Fibroblast of skin of abdomen (primary cell): ENCODE measurements at regions not wholly inside any gene's neighbourhood (a gene's known extent, or its start where the extent isn't known, plus 50 kb on each side); places are given as distances from the start of the nearest gene placed in this dataset.
A peak's percentile ranks its signal among the peaks of the same experiment; 100 is the strongest.
"Not testable (repeated sequence)": the region's sequence is repeated elsewhere in the genome, so short reads cannot be mapped to it uniquely, and the experiment has no call there.

Experiments
- DNase-seq: peaks from one replicate; pipeline ENCODE4 v3.0.0-alpha.2; 2013

GRCh38 chr6:21744331-21744730, 150.8 kb downstream of the SOX4 start:
- DNase-seq, result no peak

- DNase-seq, result no peak
Measured at GRCh38 chr6:21745543-21746337, 152.2 kb downstream of the SOX4 start.

GRCh38 chr6:21747441-21747840, 153.9 kb downstream of the SOX4 start:
- no peak for DNase-seq

GRCh38 chr6:21748343-21749056, 154.9 kb downstream of the SOX4 start:
- DNase-seq, result peak; percentile 62

- DNase-seq, result no peak
Measured at GRCh38 chr6:21749754-21750153, 156.2 kb downstream of the SOX4 start.

- DNase-seq, result no peak
Measured at GRCh38 chr6:21750575-21750974, 157.0 kb downstream of the SOX4 start.

GRCh38 chr6:21751608-21752007, 158.1 kb downstream of the SOX4 start:
- DNase-seq, result no peak

- DNase-seq, result peak; percentile 57
Measured at GRCh38 chr6:21752054-21752811, 158.7 kb downstream of the SOX4 start.

GRCh38 chr6:21753241-21754108, 159.9 kb downstream of the SOX4 start:
- DNase-seq, result peak; percentile 46

GRCh38 chr6:21754891-21755290, 161.3 kb downstream of the SOX4 start:
- no peak for DNase-seq

- DNase-seq, result no peak
Measured at GRCh38 chr6:21756487-21756886, 162.9 kb downstream of the SOX4 start.

GRCh38 chr6:21757392-21757791, 163.8 kb downstream of the SOX4 start:
- not testable (repeated sequence) for DNase-seq

GRCh38 chr6:21759721-21760120, 166.2 kb downstream of the SOX4 start:
- DNase-seq, result no peak

- not testable (repeated sequence) for DNase-seq
Measured at GRCh38 chr6:21761053-21761730, 167.6 kb downstream of the SOX4 start.

GRCh38 chr6:21764989-21765388, 171.4 kb downstream of the SOX4 start:
- no peak for DNase-seq

GRCh38 chr6:21767891-21768648, 174.5 kb downstream of the SOX4 start:
- DNase-seq, result peak; percentile 69

GRCh38 chr6:21769405-21769861, 175.9 kb downstream of the SOX4 start:
- DNase-seq, result peak; percentile 98

- no peak for DNase-seq
Measured at GRCh38 chr6:21769968-21770367, 176.4 kb downstream of the SOX4 start.

GRCh38 chr6:21771626-21772320, 178.2 kb downstream of the SOX4 start:
- DNase-seq, result no peak

GRCh38 chr6:21772477-21772876, 178.9 kb downstream of the SOX4 start:
- DNase-seq, result no peak
